Progenitor cell of endocrine pancreas (in vitro differentiated cells): ENCODE measurements at regions not wholly inside any gene's neighbourhood (a gene's known extent, or its start where the extent isn't known, plus 50 kb on each side); places are given as distances from the start of the nearest gene placed in this dataset.

Experiments used
- DNase-seq: peaks from one replicate; pipeline ENCODE4 v3.0.0; 2021; ENCODE audit warnings: low spot score; ENCODE audit not compliant: unreplicated experiment
- H3K27ac Mint-ChIP-seq: 2 replicates; pipeline ENCODE4 v1.8.0; 2021; ENCODE audit warnings: mild to moderate bottlenecking, moderate library complexity, mixed read lengths
- H3K27me3 Mint-ChIP-seq: 2 replicates; pipeline ENCODE4 v1.8.0; 2021; ENCODE audit warnings: mixed read lengths
- H3K36me3 Mint-ChIP-seq: 2 replicates; pipeline ENCODE4 v1.8.0; 2022; ENCODE audit warnings: mixed read lengths; ENCODE audit not compliant: insufficient read depth
- H3K4me1 Mint-ChIP-seq: 2 replicates; pipeline ENCODE4 v1.8.0; 2021; ENCODE audit warnings: low read depth, mixed read lengths
- H3K4me3 Mint-ChIP-seq: 2 replicates; pipeline ENCODE4 v1.8.0; 2021; ENCODE audit warnings: low read depth, mild to moderate bottlenecking, moderate library complexity, mixed read lengths
- H3K9me3 Mint-ChIP-seq: 2 replicates; pipeline ENCODE4 v1.8.0; 2021; ENCODE audit warnings: low read depth, mixed read lengths
- CTCF ChIP-seq: fragments of 200-600 bp; sonication (generic); IDR thresholded peaks from one replicate; pipeline ENCODE4 v1.5.0; 2021; ENCODE audit warnings: antibody characterized with exemption, mild to moderate bottlenecking; ENCODE audit not compliant: unreplicated experiment

GRCh38 chr13:34591129-34591528 lies 350.9 kb upstream of the NBEA start:
- H3K9me3 Mint-ChIP-seq = peaks cover under 1% of the 10 kb centered on the region
- H3K27me3 Mint-ChIP-seq = peaks cover 3% of the 10 kb centered on the region
- H3K4me1 Mint-ChIP-seq = no peaks in the 10 kb centered on the region
- TF ChIP-seq CTCF = no peak
- H3K36me3 Mint-ChIP-seq = no peaks in the 10 kb centered on the region
- H3K27ac Mint-ChIP-seq = peak overlapping the region; percentile 79
- no peak overlapping the region for H3K4me3 Mint-ChIP-seq
- DNase-seq = no peak

GRCh38 chr13:34591900-34592529 lies 350.1 kb upstream of the NBEA start:
- Mint-ChIP-seq H3K36me3 (no peaks in the 10 kb centered on the region), H3K27me3 (peaks cover 3% of the 10 kb centered on the region), H3K4me3 (no peak overlapping the region), H3K9me3 (peaks cover 9% of the 10 kb centered on the region), H3K4me1 (no peaks in the 10 kb centered on the region), H3K27ac (no peak overlapping the region)
- DNase-seq = no peak
- no peak for TF ChIP-seq CTCF

- Mint-ChIP-seq H3K4me1 (no peaks in the 10 kb centered on the region), H3K4me3 (no peak overlapping the region), H3K27ac (no peak overlapping the region), H3K36me3 (no peaks in the 10 kb centered on the region), H3K9me3 (peaks cover 11% of the 10 kb centered on the region), H3K27me3 (peaks cover 3% of the 10 kb centered on the region)
- TF ChIP-seq CTCF = no peak
- DNase-seq = no peak
These were observed 348.4 kb upstream of the NBEA start for GRCh38 chr13:34593658-34594057.

GRCh38 chr13:34594507-34594906 lies 347.6 kb upstream of the NBEA start:
- H3K36me3 Mint-ChIP-seq = no peaks in the 10 kb centered on the region
- no peak for TF ChIP-seq CTCF
- no peak overlapping the region for H3K27ac Mint-ChIP-seq
- H3K9me3 Mint-ChIP-seq = peaks cover 11% of the 10 kb centered on the region
- H3K4me3 Mint-ChIP-seq = no peak overlapping the region
- H3K4me1 Mint-ChIP-seq = no peaks in the 10 kb centered on the region
- peaks cover 3% of the 10 kb centered on the region for H3K27me3 Mint-ChIP-seq
- DNase-seq = no peak

- peaks cover 8% of the 10 kb centered on the region for H3K9me3 Mint-ChIP-seq
- H3K4me1 Mint-ChIP-seq = no peaks in the 10 kb centered on the region
- no peak overlapping the region for H3K4me3 Mint-ChIP-seq
- H3K27me3 Mint-ChIP-seq = peaks cover 8% of the 10 kb centered on the region
- no peak overlapping the region for H3K27ac Mint-ChIP-seq
- TF ChIP-seq CTCF = no peak
- DNase-seq = no peak
- no peaks in the 10 kb centered on the region for H3K36me3 Mint-ChIP-seq
These were observed 333.7 kb upstream of the NBEA start for GRCh38 chr13:34608331-34608730.
